GM13977 (cell line): ENCODE measurements at regions not wholly inside any gene's neighbourhood (a gene's known extent, or its start where the extent isn't known, plus 50 kb on each side); places are given as distances from the start of the nearest gene placed in this dataset.

Experiments
- DNase-seq: peaks from one replicate; pipeline ENCODE4 v3.0.0; 2012; ENCODE audit warnings: low spot score
- CTCF ChIP-seq: IDR thresholded peaks from 2 replicates; pipeline ENCODE4 v1.5.1; 2012; ENCODE audit warnings: mild to moderate bottlenecking, control low read depth; ENCODE audit not compliant: insufficient read depth; ENCODE audit errors: extremely low read depth, missing control alignments
- in situ Hi-C: fragments of 300-500 bp; cut with MboI; formaldehyde crosslinking; loops from one replicate; pipeline ENCODE4 v1.12.0; 2022; ENCODE audit warnings: low sequenced_read_pairs, low pct_unique_long_range_greater_than_20kb, mixed read lengths, inconsistent platforms; ENCODE audit not compliant: unreplicated experiment

- DNase-seq = no peak
- TF ChIP-seq CTCF = no peak
- in situ Hi-C loops = no loop called here
Observed at GRCh38 chr5:24183981-24184380, 460.8 kb downstream of the CDH10 start.

GRCh38 chr5:24188216-24188925, 456.4 kb downstream of the CDH10 start:
- in situ Hi-C loops = no loop called here
- no peak for DNase-seq
- no peak for TF ChIP-seq CTCF

GRCh38 chr5:24196789-24197188, 448.0 kb downstream of the CDH10 start:
- DNase-seq = no peak
- in situ Hi-C loops = no loop called here
- no peak for TF ChIP-seq CTCF

- no peak for DNase-seq
- in situ Hi-C loops = no loop called here
- TF ChIP-seq CTCF = no peak
Observed at GRCh38 chr5:24208686-24209106, 436.1 kb downstream of the CDH10 start.

DNA sequence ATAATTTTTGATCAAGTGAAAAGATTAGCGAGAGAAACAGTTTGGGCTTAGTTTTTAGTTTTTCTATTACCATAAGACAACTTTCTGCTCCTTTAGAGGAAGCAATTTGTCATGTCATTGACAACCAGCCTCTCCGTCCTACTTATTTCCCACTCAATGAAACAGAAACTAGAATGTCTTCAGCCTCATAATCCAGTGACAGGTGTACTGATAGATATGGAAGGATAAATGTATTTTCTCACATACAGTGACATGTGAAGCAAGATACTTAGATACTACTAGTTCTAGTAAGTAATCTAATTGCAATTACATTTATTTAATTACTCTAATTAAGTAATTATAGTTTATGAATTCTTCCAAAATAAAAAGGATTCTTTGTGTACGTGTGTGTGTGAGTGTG, 429.7 kb downstream of the CDH10 start:
- no peak for DNase-seq
- no peak for TF ChIP-seq CTCF
- in situ Hi-C loops = no loop called here

DNA sequence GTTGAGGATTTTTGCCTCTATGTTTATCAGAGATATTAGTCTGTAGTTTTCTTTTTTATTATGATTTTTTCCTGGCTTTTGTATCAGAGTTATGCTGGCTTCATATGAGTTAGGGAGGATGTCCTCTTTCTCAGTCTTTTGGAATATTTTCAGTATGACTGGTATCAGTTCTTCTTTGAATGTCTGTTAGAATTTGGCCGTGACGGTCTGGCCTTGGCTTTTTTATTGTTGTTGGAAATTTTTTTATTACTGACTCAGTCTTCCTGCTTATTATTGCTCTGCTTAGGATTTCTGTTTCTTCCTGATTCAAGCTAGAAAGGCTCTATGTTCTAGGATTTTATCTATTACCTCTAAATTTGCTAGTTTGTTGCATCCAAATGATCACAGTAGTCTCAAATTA, 421.9 kb downstream of the CDH10 start:
- no peak for DNase-seq

More for the DNA sequence above, 421.9 kb downstream of the CDH10 start:
- TF ChIP-seq CTCF = no peak
- in situ Hi-C loops = no loop called here
